CD4-positive, alpha-beta T cell treated with Interleukin-4 for 4 hours (primary cell): ENCODE measurements at regions not wholly inside any gene's neighbourhood (a gene's known extent, or its start where the extent isn't known, plus 50 kb on each side); places are given as distances from the start of the nearest gene placed in this dataset.

Experiments used
- DNase-seq: peaks from one replicate; pipeline ENCODE4 v3.0.0-alpha.2; 2020

- DNase-seq: no peak
These were observed 1410.1 kb downstream of the MRPL39 start for GRCh38 chr21:24197132-24197643.

- no peak for DNase-seq
These were observed 1418.8 kb downstream of the MRPL39 start for GRCh38 chr21:24188506-24188905.

GRCh38 chr21:24183077-24183476, 1424.2 kb downstream of the MRPL39 start:
- DNase-seq: no peak

- DNase-seq: no peak
These were observed 1428.2 kb downstream of the MRPL39 start for GRCh38 chr21:24179110-24179509.

GRCh38 chr21:24175106-24175505, 1432.2 kb downstream of the MRPL39 start:
- DNase-seq: no peak

GRCh38 chr21:24171736-24172135, 1435.5 kb downstream of the MRPL39 start:
- DNase-seq: no peak

- no peak for DNase-seq
These were observed 1443.7 kb downstream of the MRPL39 start for GRCh38 chr21:24163539-24163938.

GRCh38 chr21:24160528-24160927, 1446.8 kb downstream of the MRPL39 start:
- no peak for DNase-seq

- no peak for DNase-seq
These were observed 1454.1 kb downstream of the MRPL39 start for GRCh38 chr21:24153137-24153536.

- DNase-seq: no peak
These were observed 1456.5 kb downstream of the MRPL39 start for GRCh38 chr21:24150753-24151152.

- no peak for DNase-seq
These were observed 1458.8 kb downstream of the MRPL39 start for GRCh38 chr21:24148461-24148860.

- DNase-seq: no peak
These were observed 1459.6 kb downstream of the MRPL39 start for GRCh38 chr21:24147674-24148073.

- DNase-seq: no peak
These were observed 1476.2 kb downstream of the MRPL39 start for GRCh38 chr21:24131056-24131455.

- no peak for DNase-seq
These were observed 1479.6 kb downstream of the MRPL39 start for GRCh38 chr21:24127651-24128050.

- no peak for DNase-seq
These were observed 1483.5 kb downstream of the MRPL39 start for GRCh38 chr21:24123785-24124184.

GRCh38 chr21:24118738-24119459, 1488.4 kb downstream of the MRPL39 start:
- no peak for DNase-seq

GRCh38 chr21:24115141-24115540, 1492.1 kb downstream of the MRPL39 start:
- DNase-seq: no peak

GRCh38 chr21:24112020-24112419, 1495.3 kb downstream of the MRPL39 start:
- DNase-seq: no peak

GRCh38 chr21:24110846-24111245, 1496.4 kb downstream of the MRPL39 start:
- DNase-seq: no peak

- DNase-seq: no peak
These were observed 1510.1 kb downstream of the MRPL39 start for GRCh38 chr21:24097181-24097580.

GRCh38 chr21:24096651-24097050, 1510.6 kb downstream of the MRPL39 start:
- no peak for DNase-seq

GRCh38 chr21:24093032-24093431, 1514.2 kb downstream of the MRPL39 start:
- no peak for DNase-seq

- no peak for DNase-seq
These were observed 1531.1 kb downstream of the MRPL39 start for GRCh38 chr21:24076179-24076578.

GRCh38 chr21:24055696-24056095, 1551.6 kb downstream of the MRPL39 start:
- DNase-seq: no peak

GRCh38 chr21:24050231-24050630, 1557.0 kb downstream of the MRPL39 start:
- no peak for DNase-seq
